SK-N-SH (cell line): ENCODE measurements at regions not wholly inside any gene's neighbourhood (a gene's known extent, or its start where the extent isn't known, plus 50 kb on each side); places are given as distances from the start of the nearest gene placed in this dataset.
"Not testable (repeated sequence)": the region's sequence is repeated elsewhere in the genome, so short reads cannot be mapped to it uniquely, and the experiment has no call there.

ENCODE experiments used
- CTCF ChIA-PET: fragments of 300-600, 350-600 bp; formaldehyde crosslinking; extraction: SDS; loops from one replicate; lab custom pipeline; 2021; lab: Yijun Ruan, JAX
- POLR2A ChIA-PET: fragments of 350-600 bp; sonication (Branson Sonifier 250); formaldehyde crosslinking; extraction: SDS; loops from one replicate; lab custom pipeline; 2020; ENCODE audit warnings: antibody characterized with exemption, inconsistent platforms; lab: Yijun Ruan, JAX
- DNase-seq: peaks from one replicate; pipeline ENCODE4 v3.0.0; 2012
- H2AFZ ChIP-seq: fragments of 200-600 bp; sonication (generic); 2 replicates; pipeline ENCODE4 v1.8.1; 2016; ENCODE audit warnings: antibody characterized with exemption, mild to moderate bottlenecking, low read depth
- H3F3A ChIP-seq: fragments of 200-600 bp; sonication (generic); replicated peaks from 2 replicates; pipeline ENCODE3; 2016; ENCODE audit warnings: antibody characterized with exemption, mild to moderate bottlenecking; ENCODE audit not compliant: insufficient read depth
- H3K27ac ChIP-seq, 2 experiments: fragments of 200-500 bp in 1 of 2; fragments of 200-600 bp in 1 of 2; sonication (Bioruptor generic) in 1 of 2; sonication (generic), shearing (Covaris generic) in 1 of 2; 2 replicates each; pipeline versions ENCODE4 v1.5.1 to v1.6.1; 2014 to 2016; ENCODE audit warnings: low read depth in 2 of 2, inconsistent platforms in 1 of 2, low read length in 1 of 2, mild to moderate bottlenecking in 1 of 2, mixed read lengths in 1 of 2
- H3K27me3 ChIP-seq: fragments of 200-600 bp; sonication (generic), shearing (Covaris generic); 2 replicates; pipeline ENCODE4 v1.6.1; 2016; ENCODE audit warnings: mixed run types; ENCODE audit not compliant: insufficient read depth
- H3K36me3 ChIP-seq, 2 experiments: fragments of 200-500 bp in 1 of 2; fragments of 200-600 bp in 1 of 2; sonication (Bioruptor generic) in 1 of 2; sonication (generic) in 1 of 2; replicated peaks in 1 of 2; 2 replicates each; pipeline versions ENCODE3 to v1.5.1; 2014 to 2016; ENCODE audit warnings: low read length in 1 of 2, mild to moderate bottlenecking in 1 of 2; ENCODE audit not compliant: insufficient read depth in 2 of 2, control insufficient read depth in 1 of 2
- H3K4me1 ChIP-seq, 2 experiments: fragments of 200-500 bp in 1 of 2; fragments of 200-600 bp in 1 of 2; sonication (Bioruptor generic) in 1 of 2; sonication (generic), shearing (Covaris generic) in 1 of 2; 2 replicates each; pipeline versions ENCODE4 v1.5.1 to v1.6.1; 2014 to 2016; ENCODE audit warnings: low read depth in 1 of 2, low read length in 1 of 2, mixed run types in 1 of 2; ENCODE audit not compliant: insufficient read depth in 2 of 2, control insufficient read depth in 1 of 2
- H3K4me2 ChIP-seq: fragments of 200-600 bp; sonication (generic), shearing (Covaris generic); 2 replicates; pipeline ENCODE4 v1.6.1; 2017; ENCODE audit warnings: mixed run types
- H3K4me3 ChIP-seq, 2 experiments: fragments of 200-500 bp in 1 of 2; fragments of 200-600 bp in 1 of 2; sonication (Bioruptor generic) in 1 of 2; sonication (generic), shearing (Covaris generic) in 1 of 2; 2 replicates each; pipeline versions ENCODE4 v1.5.1 to v1.8.1; 2014 to 2016; ENCODE audit warnings: low read depth in 2 of 2, inconsistent platforms in 1 of 2, low read length in 1 of 2, mild to moderate bottlenecking in 1 of 2, mixed read lengths in 1 of 2, moderate library complexity in 1 of 2
- H3K79me2 ChIP-seq: fragments of 200-600 bp; sonication (generic); 2 replicates; pipeline ENCODE4 v1.8.1; 2017; ENCODE audit warnings: mild to moderate bottlenecking; ENCODE audit not compliant: insufficient read depth
- H3K9ac ChIP-seq: fragments of 200-600 bp; sonication (generic); 2 replicates; pipeline ENCODE4 v1.6.1; 2017; ENCODE audit warnings: mixed run types
- H3K9me2 ChIP-seq: fragments of 200-600 bp; sonication (generic); 2 replicates; pipeline ENCODE4 v1.6.1; 2017; ENCODE audit warnings: mixed run types
- H3K9me3 ChIP-seq: fragments of 200-600 bp; sonication (generic); 2 replicates; pipeline ENCODE4 v1.6.1; 2017; ENCODE audit warnings: mixed run types, mild to moderate bottlenecking, moderate library complexity
- H4K20me1 ChIP-seq: fragments of 200-600 bp; sonication (generic); 2 replicates; pipeline ENCODE4 v1.6.1; 2017; ENCODE audit warnings: mild to moderate bottlenecking, mixed run types; ENCODE audit not compliant: insufficient read depth
- CTCF ChIP-seq: fragments of 200-600 bp; sonication (generic); IDR thresholded peaks from 2 replicates; pipeline ENCODE4 v1.6.1; 2017; ENCODE audit warnings: antibody characterized with exemption, mild to moderate bottlenecking, moderate library complexity
- SIN3A ChIP-seq: IDR thresholded peaks from 2 replicates; pipeline ENCODE4 v1.6.1; 2012; ENCODE audit warnings: low read depth, mild to moderate bottlenecking, low read length, moderate library complexity, borderline replicate concordance
- USF1 ChIP-seq: IDR thresholded peaks from 2 replicates; pipeline ENCODE4 v1.4.0; 2012; ENCODE audit warnings: low read depth, borderline replicate concordance
- USF2 ChIP-seq: fragments of 150-350 bp; IDR thresholded peaks from 2 replicates; pipeline ENCODE4 v1.6.1; 2017; ENCODE audit warnings: antibody characterized with exemption, low read length, low read depth, borderline replicate concordance
- WGBS: methylation state at CpG from one replicate; pipeline ENCODE4 v1.1.6; 2017; ENCODE audit warnings: low lambda C conversion rate; 5-methylcytosine and 5-hydroxymethylcytosine counted together

GRCh38 chr2:224121406-224122067 is 82.5 kb upstream of the SERPINE2 start (continued):
- TF ChIP-seq SIN3A: no peak

- WGBS: 93% methylated on average over 1 of the region's 1 CpG
- POLR2A ChIA-PET: no interaction called here
- no peaks in the 10 kb centered on the region; a peak in 1 of 4 replicates for H3K4me1 ChIP-seq
These were observed 81.9 kb upstream of the SERPINE2 start for GRCh38 chr2:224120986-224121385.

GRCh38 chr2:224119846-224120245 is 80.8 kb upstream of the SERPINE2 start:
- H2AFZ ChIP-seq, H3K9me2 ChIP-seq, H3K27me3 ChIP-seq, H3K36me3 ChIP-seq, H3K9me3 ChIP-seq, H3F3A ChIP-seq, H3K4me3 ChIP-seq, POLR2A ChIA-PET, H3K27ac ChIP-seq, H4K20me1 ChIP-seq, H3K79me2 ChIP-seq, H3K4me1 ChIP-seq, H3K9ac ChIP-seq, H3K4me2 ChIP-seq, DNase-seq: not testable (repeated sequence)
- CTCF ChIA-PET: interaction anchor here (0.9 kb wide), 1 partner anchor 127 kb away, joined by 3 read pairs; no protein-coding TSS in a partner anchor
- 92% methylated on average over 1 of the region's 1 CpG for WGBS

More at GRCh38 chr2:224120986-224121385, 81.9 kb upstream of the SERPINE2 start:
- Histone ChIP-seq H3K9ac (no peak overlapping the region), H3K4me2 (no peak overlapping the region), H3K9me3 (no peaks in the 10 kb centered on the region), H2AFZ (peak overlapping the region; percentile 53; the same call in 1 of the 2 replicates), H3K36me3 (no peaks in the 10 kb centered on the region), H3F3A (no peaks in the 10 kb centered on the region), H3K9me2 (no peaks in the 10 kb centered on the region), H3K27me3 (no peaks in the 10 kb centered on the region), H3K79me2 (no peaks in the 10 kb centered on the region), H3K27ac (no peak overlapping the region), H4K20me1 (no peaks in the 10 kb centered on the region), H3K4me3 (no peak overlapping the region)
- TF ChIP-seq USF1: no peak
- no peak for TF ChIP-seq USF2
- TF ChIP-seq CTCF: no peak
- no peak for DNase-seq
- CTCF ChIA-PET: no interaction called here
